AG10803 (cell line): ENCODE measurements at regions not wholly inside any gene's neighbourhood (a gene's known extent, or its start where the extent isn't known, plus 50 kb on each side); places are given as distances from the start of the nearest gene placed in this dataset.

ENCODE experiments used
- DNase-seq: peaks from one replicate; pipeline ENCODE4 v3.0.0; 2010; ENCODE audit warnings: low read depth
- H3K4me3 ChIP-seq: 2 replicates; pipeline ENCODE4 v1.5.1; 2011; ENCODE audit warnings: mild to moderate bottlenecking, low read length, control low read depth
- CTCF ChIP-seq: conservative IDR thresholded peaks from 2 replicates; pipeline ENCODE4 v1.5.1; 2011; ENCODE audit warnings: mild to moderate bottlenecking, low read length, control low read depth, inconsistent platforms

DNA sequence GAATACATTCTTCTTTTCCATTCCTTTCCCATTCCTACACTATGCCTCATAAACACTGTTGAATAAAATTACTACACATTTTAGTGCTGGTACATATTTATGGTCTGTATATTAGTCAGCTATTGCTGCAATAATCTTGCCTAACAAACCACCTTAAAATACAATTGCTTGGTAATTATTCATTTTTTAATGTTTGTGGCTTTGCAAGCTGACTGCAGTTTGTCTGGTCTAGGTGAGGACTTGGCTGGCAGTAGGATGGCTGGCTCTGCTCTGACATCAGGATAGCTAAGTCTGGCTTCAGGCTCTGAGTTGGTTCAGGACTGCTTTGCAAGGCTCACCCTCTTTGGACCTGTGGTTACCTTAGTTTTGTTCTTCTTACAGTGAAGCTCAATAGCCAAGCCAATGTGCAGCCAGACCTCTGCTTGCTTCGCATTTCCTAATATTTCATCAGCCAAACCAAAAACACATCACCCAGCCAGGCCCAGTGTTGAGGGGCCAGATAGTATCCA is 913.4 kb upstream of the RAG2 start:
- DNase-seq, result peak; percentile 62
- no peak for TF ChIP-seq CTCF
- H3K4me3 ChIP-seq, result no peak overlapping the region

DNA sequence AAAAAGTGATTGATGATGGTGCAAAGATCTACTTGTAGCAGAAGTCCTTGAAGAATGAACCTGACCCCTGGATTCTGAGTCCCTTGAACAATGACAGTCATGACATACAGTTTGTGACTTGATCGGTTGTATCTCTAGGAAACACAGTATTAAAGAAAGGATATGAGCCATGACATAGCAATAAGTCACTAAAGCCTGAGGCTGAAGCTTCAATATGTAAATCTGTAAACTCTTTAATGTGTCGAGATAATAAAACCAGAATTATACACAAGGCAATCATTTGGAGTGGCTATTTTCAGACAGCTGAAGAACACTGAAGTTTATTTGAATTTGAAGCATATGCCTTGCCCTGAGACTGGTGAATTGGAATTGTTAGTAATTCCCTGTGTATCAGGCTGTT is 911.5 kb upstream of the RAG2 start:
- H3K4me3 ChIP-seq, result no peak overlapping the region
- no peak for TF ChIP-seq CTCF
- DNase-seq, result no peak

- H3K4me3 ChIP-seq, result no peak overlapping the region
- no peak for TF ChIP-seq CTCF
- DNase-seq, result no peak
These were observed 908.5 kb upstream of the RAG2 start for GRCh38 chr11:37506531-37506930.

DNA sequence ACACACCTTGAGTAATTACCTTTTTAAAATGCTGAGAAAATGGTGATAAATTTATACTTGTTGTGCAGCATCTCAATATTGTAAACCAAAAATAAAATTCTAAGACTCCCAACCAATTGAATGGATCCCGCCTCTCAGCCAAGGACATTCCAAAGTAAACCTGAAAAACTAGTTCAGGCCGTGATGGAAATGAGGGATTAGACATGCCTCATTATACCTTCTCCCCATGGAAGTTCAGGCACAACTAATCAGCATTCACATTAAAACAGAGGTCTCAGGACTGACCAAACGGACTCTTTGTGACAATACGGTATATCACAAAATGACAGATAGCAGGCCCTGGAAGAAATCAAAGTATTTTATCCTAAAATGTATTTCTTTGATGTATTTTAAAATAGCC is 907.4 kb upstream of the RAG2 start:
- DNase-seq, result no peak
- no peak overlapping the region for H3K4me3 ChIP-seq
- TF ChIP-seq CTCF, result no peak

DNA sequence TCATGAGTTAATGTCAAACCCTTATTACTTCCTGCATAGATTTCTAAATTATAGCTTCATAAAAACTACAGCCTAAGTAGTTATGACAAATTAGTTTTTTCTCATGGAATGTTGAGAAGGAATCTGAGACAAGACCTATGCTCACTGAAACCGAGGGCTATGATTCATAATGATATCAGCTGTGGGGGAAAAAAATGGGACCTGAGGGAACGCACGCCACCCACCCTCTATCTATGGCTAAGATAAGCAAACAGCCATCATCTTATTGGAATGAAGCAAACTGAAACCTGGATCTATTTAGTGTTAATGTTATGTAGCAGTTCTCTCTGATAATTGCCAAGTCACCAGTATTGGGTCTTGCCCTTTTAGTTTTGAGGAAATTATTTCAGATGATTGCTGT is 906.9 kb upstream of the RAG2 start:
- peak; percentile 41 for DNase-seq
- TF ChIP-seq CTCF, result no peak
- no peak overlapping the region for H3K4me3 ChIP-seq

GRCh38 chr11:37504060-37504611 is 906.1 kb upstream of the RAG2 start:
- no peak overlapping the region for H3K4me3 ChIP-seq
- peak; percentile 52 for DNase-seq

More at GRCh38 chr11:37504060-37504611, 906.1 kb upstream of the RAG2 start:
- no peak for TF ChIP-seq CTCF
